Esophagus squamous epithelium (tissue), 5 donors: ENCODE measurements at regions not wholly inside any gene's neighbourhood (a gene's known extent, or its start where the extent isn't known, plus 50 kb on each side); places are given as distances from the start of the nearest gene placed in this dataset.

Experiments
- DNase-seq: peaks from one replicate; lab custom pipeline; 2025; lab: John Stamatoyannopoulos, UW
- H3K27ac ChIP-seq, 4 donors: fragments of 200-600 bp; sonication (generic); one replicate each; pipeline ENCODE4 v1.5.1; 2016 to 2019; ENCODE audit warnings: mild to moderate bottlenecking in 1 of 4
- H3K27me3 ChIP-seq, 4 donors: fragments of 200-600 bp; sonication (generic); 1 replicate in 3 of 4; 2 replicates in 1 of 4; pipeline versions ENCODE4 v1.5.1 to v1.6.0; 2017 to 2021; ENCODE audit warnings: antibody characterized with exemption in 1 of 4
- H3K36me3 ChIP-seq, 3 donors: fragments of 200-600 bp; sonication (generic); one replicate each; pipeline ENCODE4 v1.5.1; 2016 to 2019
- H3K4me1 ChIP-seq, 3 donors: fragments of 200-600 bp; sonication (generic); one replicate each; pipeline ENCODE4 v1.5.1; 2017 to 2019
- H3K4me3 ChIP-seq, 4 donors: fragments of 200-600 bp; sonication (generic); 1 replicate in 3 of 4; 2 replicates in 1 of 4; pipeline ENCODE4 v1.5.1; 2016 to 2019; ENCODE audit warnings: mild to moderate bottlenecking in 2 of 4, moderate library complexity in 1 of 4
- H3K9me3 ChIP-seq, 3 donors: fragments of 200-600 bp; sonication (generic); one replicate each; pipeline ENCODE4 v1.5.1; 2016 to 2019
- CTCF ChIP-seq, 6 experiments: fragments of 450-650 bp in 4 of 6; fragments of 200-600 bp in 2 of 6; sonication (generic) in 2 of 6; IDR thresholded peaks; one replicate each; pipeline ENCODE4 v1.5.1; 2016 to 2019; ENCODE audit warnings: antibody characterized with exemption in 6 of 6, mild to moderate bottlenecking in 4 of 6, moderate library complexity in 4 of 6
- POLR2A ChIP-seq, 4 donors: fragments of 450-650 bp; IDR thresholded peaks; one replicate each; pipeline ENCODE4 v1.6.1; 2017; ENCODE audit warnings: antibody characterized with exemption in 4 of 4, mild to moderate bottlenecking in 4 of 4, moderate library complexity in 3 of 4
- WGBS, 2 donors: methylation state at CpG; one replicate each; pipeline ENCODE4 v1.1.5; 2018; 5-methylcytosine and 5-hydroxymethylcytosine counted together
- intact Hi-C: fragments of 100-400 bp; cut with DNase I; formaldehyde crosslinking; loops from one replicate; pipeline ENCODE4 v1.15.0; 2022
- donor health status: DM: yes; HTN: yes; CAD: no.

GRCh38 chr4:43843501-43843900 is 605.1 kb downstream of the KCTD8 start:
- DNase-seq: no peak
- H3K27ac ChIP-seq: no peak overlapping the region
- 19 to 21% methylated on average over 1 of the region's 1 CpG for WGBS, 2 donors
- intact Hi-C loops: no loop called here
- H3K36me3 ChIP-seq: no peaks in the 10 kb centered on the region
- H3K9me3 ChIP-seq: no peaks in the 10 kb centered on the region
- no peak overlapping the region for H3K4me3 ChIP-seq
- H3K27me3 ChIP-seq: no peaks in the 10 kb centered on the region
- no peaks in the 10 kb centered on the region for H3K4me1 ChIP-seq
- no peak for TF ChIP-seq POLR2A (IDR thresholded peaks at IDR 0.05)
- no peak for TF ChIP-seq CTCF (IDR thresholded peaks at IDR 0.05)

- Histone ChIP-seq H3K4me3 (no peak overlapping the region), H3K9me3 (no peaks in the 10 kb centered on the region), H3K4me1 (no peaks in the 10 kb centered on the region), H3K27me3 (no peaks in the 10 kb centered on the region), H3K36me3 (no peaks in the 10 kb centered on the region), H3K27ac (no peak overlapping the region)
- TF ChIP-seq CTCF (IDR thresholded peaks at IDR 0.05) (no peak), POLR2A (IDR thresholded peaks at IDR 0.05) (no peak)
- intact Hi-C loops: no loop called here
- DNase-seq: no peak
- no CpG with 5 or more reads among the region's 22 CpGs for WGBS, 2 donors
Observed at GRCh38 chr4:43846111-43846587, 602.5 kb downstream of the KCTD8 start.

- Histone ChIP-seq H3K27ac (no peak overlapping the region), H3K36me3 (no peaks in the 10 kb centered on the region), H3K4me3 (no peak overlapping the region), H3K27me3 (no peaks in the 10 kb centered on the region), H3K9me3 (peaks cover 0 to 6% (median 0%) of the 10 kb centered on the region in 3 donors), H3K4me1 (no peaks in the 10 kb centered on the region)
- intact Hi-C loops: no loop called here
- TF ChIP-seq CTCF (IDR thresholded peaks at IDR 0.05) (no peak), POLR2A (IDR thresholded peaks at IDR 0.05) (no peak)
- WGBS, 2 donors: 43 to 46% methylated on average over 7 of the region's 7 CpGs
- DNase-seq: no peak
Observed at GRCh38 chr4:43853565-43854264, 594.9 kb downstream of the KCTD8 start.

GRCh38 chr4:43855283-43855682 is 593.3 kb downstream of the KCTD8 start:
- Histone ChIP-seq H3K27ac (no peak overlapping the region), H3K4me1 (no peaks in the 10 kb centered on the region), H3K9me3 (peaks cover 0 to 6% (median 0%) of the 10 kb centered on the region in 3 donors), H3K4me3 (no peak overlapping the region), H3K27me3 (no peaks in the 10 kb centered on the region), H3K36me3 (no peaks in the 10 kb centered on the region)
- no peak for TF ChIP-seq CTCF (IDR thresholded peaks at IDR 0.05)
- no peak for TF ChIP-seq POLR2A (IDR thresholded peaks at IDR 0.05)
- intact Hi-C loops: no loop called here
- no peak for DNase-seq
- 63 to 68% methylated on average over 2 of the region's 2 CpGs for WGBS, 2 donors

- no peaks in the 10 kb centered on the region for H3K27me3 ChIP-seq
- intact Hi-C loops: no loop called here
- 59 to 63% methylated on average over 5 of the region's 5 CpGs for WGBS, 2 donors
- no peak overlapping the region for H3K27ac ChIP-seq
- H3K4me1 ChIP-seq: no peaks in the 10 kb centered on the region
- no peaks in the 10 kb centered on the region for H3K36me3 ChIP-seq
- no peaks in the 10 kb centered on the region for H3K9me3 ChIP-seq
- DNase-seq: no peak
- TF ChIP-seq POLR2A (IDR thresholded peaks at IDR 0.05) (no peak), CTCF (IDR thresholded peaks at IDR 0.05) (no peak)
- H3K4me3 ChIP-seq: no peak overlapping the region
Observed at GRCh38 chr4:43864616-43865146, 583.9 kb downstream of the KCTD8 start.
